Stimulated activated CD4-positive, alpha-beta T cell treated with anti-CD3 and anti-CD28 coated beads, Interleukin-2, amount 100 ng/mL, for 48 hours (primary cell): ENCODE measurements at regions not wholly inside any gene's neighbourhood (a gene's known extent, or its start where the extent isn't known, plus 50 kb on each side); places are given as distances from the start of the nearest gene placed in this dataset.
"Not testable (repeated sequence)": the region's sequence is repeated elsewhere in the genome, so short reads cannot be mapped to it uniquely, and the experiment has no call there.

ENCODE experiments used
- DNase-seq, 2 donors: peaks; one replicate each; pipeline ENCODE4 v3.0.0-alpha.2; 2020

GRCh38 chr5:89313804-89314588 is 431.0 kb upstream of the MEF2C start:
- DNase-seq: no peak

- DNase-seq: no peak
Measured at GRCh38 chr5:89313044-89313443, 430.1 kb upstream of the MEF2C start.

GRCh38 chr5:89309268-89309667 is 426.3 kb upstream of the MEF2C start:
- DNase-seq: no peak

GRCh38 chr5:89308606-89309040 is 425.6 kb upstream of the MEF2C start:
- no peak for DNase-seq

GRCh38 chr5:89307972-89308371 is 425.0 kb upstream of the MEF2C start:
- DNase-seq: no peak

GRCh38 chr5:89307141-89307540 is 424.2 kb upstream of the MEF2C start:
- DNase-seq: not testable (repeated sequence)

GRCh38 chr5:89303033-89303480 is 420.1 kb upstream of the MEF2C start:
- no peak for DNase-seq

- DNase-seq: no peak
Measured at GRCh38 chr5:89302102-89302891, 419.3 kb upstream of the MEF2C start.

- no peak for DNase-seq
Measured at GRCh38 chr5:89301321-89302025, 418.5 kb upstream of the MEF2C start.

- DNase-seq: no peak
Measured at GRCh38 chr5:89300426-89300970, 417.5 kb upstream of the MEF2C start.

GRCh38 chr5:89299998-89300397 is 417.0 kb upstream of the MEF2C start:
- DNase-seq: no peak

- DNase-seq: no peak
Measured at GRCh38 chr5:89297066-89297465, 414.1 kb upstream of the MEF2C start.

GRCh38 chr5:89293810-89294209 is 410.8 kb upstream of the MEF2C start:
- no peak for DNase-seq

- no peak for DNase-seq
Measured at GRCh38 chr5:89292487-89292886, 409.5 kb upstream of the MEF2C start.

GRCh38 chr5:89289604-89290003 is 406.6 kb upstream of the MEF2C start:
- no peak for DNase-seq

- DNase-seq: no peak
Measured at GRCh38 chr5:89287964-89288363, 405.0 kb upstream of the MEF2C start.

- no peak for DNase-seq
Measured at GRCh38 chr5:89286320-89286719, 403.3 kb upstream of the MEF2C start.

- DNase-seq: no peak
Measured at GRCh38 chr5:89283728-89284493, 400.9 kb upstream of the MEF2C start.

- DNase-seq: no peak
Measured at GRCh38 chr5:89282554-89283510, 399.8 kb upstream of the MEF2C start.

- DNase-seq: no peak
Measured at GRCh38 chr5:89281766-89282553, 399.0 kb upstream of the MEF2C start.
